HL-60 (cell line): ENCODE measurements at regions not wholly inside any gene's neighbourhood (a gene's known extent, or its start where the extent isn't known, plus 50 kb on each side); places are given as distances from the start of the nearest gene placed in this dataset.

ENCODE experiments used
- DNase-seq, 2 experiments: peaks; one replicate each; pipeline ENCODE4 v3.0.0-alpha.2; 2010 to 2020; ENCODE audit warnings: low read depth in 1 of 2, low spot score in 1 of 2
- H3K27ac ChIP-seq: fragments of 250-450 bp; sonication (Bioruptor Pico); replicated peaks from 2 replicates; pipeline ENCODE4 v1.5.1; 2020; ENCODE audit warnings: mild to moderate bottlenecking, moderate library complexity
- H3K27me3 ChIP-seq: fragments of 250-450 bp; sonication (Bioruptor Pico); 2 replicates; pipeline ENCODE4 v1.5.1; 2021; ENCODE audit warnings: mild to moderate bottlenecking, moderate library complexity; ENCODE audit not compliant: insufficient read depth, poor library complexity, severe bottlenecking
- H3K4me3 ChIP-seq: replicated peaks from 2 replicates; pipeline ENCODE4 v1.5.1; 2011; ENCODE audit warnings: mild to moderate bottlenecking, control low read depth, low read length; ENCODE audit not compliant: insufficient read depth
- GABPA ChIP-seq: IDR thresholded peaks from 2 replicates; pipeline ENCODE4 v1.6.1; 2012; ENCODE audit warnings: low read depth
- POLR2AphosphoS5 ChIP-seq: IDR thresholded peaks from 2 replicates; pipeline ENCODE4 v1.6.1; 2012; ENCODE audit warnings: low read depth
- SPI1 ChIP-seq: IDR thresholded peaks from 2 replicates; pipeline ENCODE4 v1.6.1; 2012; ENCODE audit warnings: low read depth, mild to moderate bottlenecking, borderline replicate concordance
- TF ChIP-seq, protein P1 (sequence below): IDR thresholded peaks from one replicate; pipeline ENCODE4 v1.5.1; 2011; ENCODE audit warnings: low read length, control low read depth, inconsistent platforms; ENCODE audit not compliant: insufficient read depth
- TF ChIP-seq, protein P2 (sequence below): IDR thresholded peaks from 2 replicates; pipeline ENCODE4 v1.6.1; 2012; ENCODE audit warnings: low read depth; ENCODE audit not compliant: insufficient replicate concordance

DNA sequence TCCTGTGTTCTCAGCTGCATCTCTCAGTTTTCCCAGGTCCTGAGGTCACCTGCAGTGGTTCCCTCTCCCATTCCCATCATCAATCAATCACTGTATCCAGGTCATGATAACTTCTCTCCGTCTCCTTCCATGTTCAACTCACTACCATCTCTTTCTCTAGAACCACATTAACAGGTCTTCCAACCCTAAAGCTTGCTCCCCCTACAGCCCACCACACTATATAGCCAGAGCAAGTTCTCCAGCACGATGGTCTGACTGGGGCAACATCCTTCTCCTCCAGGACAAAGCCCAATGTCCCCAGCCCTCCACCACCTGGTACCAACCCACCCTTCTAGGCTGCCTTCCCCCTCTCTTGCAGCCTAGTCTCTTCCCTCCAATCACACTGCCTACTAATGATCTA lies 241.6 kb downstream of the CDK5RAP2 start:
- no peak for DNase-seq
- peaks cover 2% of the 10 kb centered on the region for H3K27me3 ChIP-seq
- H3K4me3 ChIP-seq, result no peak overlapping the region
- no peak overlapping the region for H3K27ac ChIP-seq
- TF ChIP-seq POLR2AphosphoS5, result no peak
- TF ChIP-seq, protein P1, sequence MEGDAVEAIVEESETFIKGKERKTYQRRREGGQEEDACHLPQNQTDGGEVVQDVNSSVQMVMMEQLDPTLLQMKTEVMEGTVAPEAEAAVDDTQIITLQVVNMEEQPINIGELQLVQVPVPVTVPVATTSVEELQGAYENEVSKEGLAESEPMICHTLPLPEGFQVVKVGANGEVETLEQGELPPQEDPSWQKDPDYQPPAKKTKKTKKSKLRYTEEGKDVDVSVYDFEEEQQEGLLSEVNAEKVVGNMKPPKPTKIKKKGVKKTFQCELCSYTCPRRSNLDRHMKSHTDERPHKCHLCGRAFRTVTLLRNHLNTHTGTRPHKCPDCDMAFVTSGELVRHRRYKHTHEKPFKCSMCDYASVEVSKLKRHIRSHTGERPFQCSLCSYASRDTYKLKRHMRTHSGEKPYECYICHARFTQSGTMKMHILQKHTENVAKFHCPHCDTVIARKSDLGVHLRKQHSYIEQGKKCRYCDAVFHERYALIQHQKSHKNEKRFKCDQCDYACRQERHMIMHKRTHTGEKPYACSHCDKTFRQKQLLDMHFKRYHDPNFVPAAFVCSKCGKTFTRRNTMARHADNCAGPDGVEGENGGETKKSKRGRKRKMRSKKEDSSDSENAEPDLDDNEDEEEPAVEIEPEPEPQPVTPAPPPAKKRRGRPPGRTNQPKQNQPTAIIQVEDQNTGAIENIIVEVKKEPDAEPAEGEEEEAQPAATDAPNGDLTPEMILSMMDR, result no peak
- TF ChIP-seq SPI1, result no peak
- TF ChIP-seq, protein P2, sequence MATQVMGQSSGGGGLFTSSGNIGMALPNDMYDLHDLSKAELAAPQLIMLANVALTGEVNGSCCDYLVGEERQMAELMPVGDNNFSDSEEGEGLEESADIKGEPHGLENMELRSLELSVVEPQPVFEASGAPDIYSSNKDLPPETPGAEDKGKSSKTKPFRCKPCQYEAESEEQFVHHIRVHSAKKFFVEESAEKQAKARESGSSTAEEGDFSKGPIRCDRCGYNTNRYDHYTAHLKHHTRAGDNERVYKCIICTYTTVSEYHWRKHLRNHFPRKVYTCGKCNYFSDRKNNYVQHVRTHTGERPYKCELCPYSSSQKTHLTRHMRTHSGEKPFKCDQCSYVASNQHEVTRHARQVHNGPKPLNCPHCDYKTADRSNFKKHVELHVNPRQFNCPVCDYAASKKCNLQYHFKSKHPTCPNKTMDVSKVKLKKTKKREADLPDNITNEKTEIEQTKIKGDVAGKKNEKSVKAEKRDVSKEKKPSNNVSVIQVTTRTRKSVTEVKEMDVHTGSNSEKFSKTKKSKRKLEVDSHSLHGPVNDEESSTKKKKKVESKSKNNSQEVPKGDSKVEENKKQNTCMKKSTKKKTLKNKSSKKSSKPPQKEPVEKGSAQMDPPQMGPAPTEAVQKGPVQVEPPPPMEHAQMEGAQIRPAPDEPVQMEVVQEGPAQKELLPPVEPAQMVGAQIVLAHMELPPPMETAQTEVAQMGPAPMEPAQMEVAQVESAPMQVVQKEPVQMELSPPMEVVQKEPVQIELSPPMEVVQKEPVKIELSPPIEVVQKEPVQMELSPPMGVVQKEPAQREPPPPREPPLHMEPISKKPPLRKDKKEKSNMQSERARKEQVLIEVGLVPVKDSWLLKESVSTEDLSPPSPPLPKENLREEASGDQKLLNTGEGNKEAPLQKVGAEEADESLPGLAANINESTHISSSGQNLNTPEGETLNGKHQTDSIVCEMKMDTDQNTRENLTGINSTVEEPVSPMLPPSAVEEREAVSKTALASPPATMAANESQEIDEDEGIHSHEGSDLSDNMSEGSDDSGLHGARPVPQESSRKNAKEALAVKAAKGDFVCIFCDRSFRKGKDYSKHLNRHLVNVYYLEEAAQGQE, result no peak

DNA sequence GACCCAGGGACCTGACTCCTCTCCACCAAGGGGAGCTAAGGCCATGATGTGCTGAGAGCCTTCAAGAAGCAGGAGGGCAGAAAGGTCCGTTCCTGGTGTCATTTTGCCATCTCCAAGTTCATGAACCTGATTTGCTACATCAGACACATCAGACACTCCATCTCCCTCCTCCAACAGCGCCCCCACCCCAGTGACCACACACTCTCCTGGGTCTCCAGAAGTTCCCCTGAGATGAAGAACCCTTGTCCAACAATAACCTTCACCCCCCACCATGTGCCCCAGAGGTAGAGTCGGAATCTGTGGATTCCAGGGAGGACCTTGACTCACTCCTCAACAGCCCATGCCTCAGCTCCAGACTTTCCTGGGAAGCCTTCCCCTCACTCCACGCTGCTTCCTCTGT lies 242.8 kb downstream of the CDK5RAP2 start:
- DNase-seq, result no peak
- H3K4me3 ChIP-seq, result no peak overlapping the region
- H3K27me3 ChIP-seq, result peaks cover 2% of the 10 kb centered on the region
- no peak overlapping the region for H3K27ac ChIP-seq
- TF ChIP-seq SPI1 (no peak), POLR2AphosphoS5 (no peak)
- TF ChIP-seq, protein P2, result no peak
- TF ChIP-seq, protein P1, result no peak

DNA sequence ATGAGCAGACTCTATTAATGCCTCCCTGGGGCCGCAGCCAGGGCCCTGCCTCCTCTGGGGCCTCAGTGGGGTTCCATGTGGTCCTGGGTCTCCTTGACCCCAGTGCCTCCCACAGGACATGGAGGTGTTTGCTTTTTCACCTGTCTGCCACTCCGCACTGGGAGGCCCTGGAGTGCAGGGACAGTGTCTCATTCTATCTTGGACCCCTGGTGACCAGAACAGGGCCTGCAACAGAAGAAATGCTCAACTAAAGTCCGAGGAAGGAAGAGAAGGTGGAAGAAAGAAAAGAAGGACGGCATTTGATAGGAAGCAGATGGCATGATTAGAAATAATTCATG lies 243.2 kb downstream of the CDK5RAP2 start:
- TF ChIP-seq SPI1 (no peak), GABPA (no peak), POLR2AphosphoS5 (no peak)
- TF ChIP-seq, protein P1, result no peak
- TF ChIP-seq, protein P2, result no peak
- Histone ChIP-seq H3K27me3 (peaks cover 2% of the 10 kb centered on the region), H3K4me3 (no peak overlapping the region), H3K27ac (no peak overlapping the region)
- no peak for DNase-seq
